HCT116 (cell line): ENCODE measurements at regions not wholly inside any gene's neighbourhood (a gene's known extent, or its start where the extent isn't known, plus 50 kb on each side); places are given as distances from the start of the nearest gene placed in this dataset.

Experiments
- ATAC-seq: fragments of 200-7000 bp; cut with Tn5 transposase; 2 replicates; pipeline ENCODE4 v1.9.1; 2020; ENCODE audit warnings: mild to moderate bottlenecking, moderate library complexity
- BruUV-seq: library from RNA; stranded (reverse); fragments of 400-500 nt; replicated peaks from 2 replicates; lab custom pipeline; 2021; lab: Mats Ljungman, UMichigan
- CTCF ChIA-PET: fragments of 300-600 bp; sonication (Branson Sonifier 250); formaldehyde crosslinking; loops from one replicate; lab custom pipeline; 2021; ENCODE audit warnings: antibody characterized with exemption; lab: Charles Lee
- POLR2A ChIA-PET: fragments of 300-600, 350-600 bp; sonication (Branson Sonifier 250); formaldehyde crosslinking; loops from one replicate; lab custom pipeline; 2021; ENCODE audit warnings: antibody characterized with exemption; lab: Charles Lee
- RAD21 ChIA-PET, 2 experiments: fragments of 300-600 bp; sonication (Branson Sonifier 250); formaldehyde crosslinking; loops; one replicate each; lab custom pipeline; 2023; ENCODE audit warnings: low total read pairs in 2 of 2; ENCODE audit not compliant: uncharacterized antibody in 2 of 2, unreplicated experiment in 2 of 2, low non-redundant PET in 1 of 2; lab: Charles Lee
- DNase-seq: peaks from one replicate; pipeline ENCODE4 v3.0.0-alpha.2; 2010; ENCODE audit warnings: low read depth, low spot score
- H2AFZ ChIP-seq: fragments of 200-600 bp; shearing (Covaris generic), sonication (generic); 2 replicates; pipeline ENCODE4 v1.6.1; 2017; ENCODE audit warnings: low read depth, mixed run types, mixed read lengths, antibody characterized with exemption, low read length; ENCODE audit not compliant: poor library complexity, severe bottlenecking
- H3K27ac ChIP-seq: 2 replicates; pipeline ENCODE4 v1.5.1; 2012; ENCODE audit warnings: low read depth, low read length
- H3K27me3 ChIP-seq: fragments of 200-600 bp; sonication (generic); 2 replicates; pipeline ENCODE4 v1.6.1; 2016; ENCODE audit warnings: mixed run types, low read length, mixed read lengths; ENCODE audit not compliant: insufficient read depth
- H3K36me3 ChIP-seq, 2 experiments: fragments of 200-500 bp in 1 of 2; fragments of 200-600 bp in 1 of 2; sonication (Bioruptor generic) in 1 of 2; sonication (generic) in 1 of 2; 2 replicates each; pipeline versions ENCODE4 v1.5.1 to v1.6.1; 2014 to 2016; ENCODE audit warnings: low read length in 2 of 2, inconsistent platforms in 1 of 2, mixed read lengths in 1 of 2, mixed run types in 1 of 2; ENCODE audit not compliant: insufficient read depth in 2 of 2, control insufficient read depth in 1 of 2
- H3K4me1 ChIP-seq, 2 experiments: fragments of 200-600 bp in 1 of 2; sonication (generic) in 1 of 2; 2 replicates each; pipeline versions ENCODE4 v1.5.1 to v1.6.1; 2012 to 2017; ENCODE audit warnings: low read length in 2 of 2, inconsistent platforms in 1 of 2, mild to moderate bottlenecking in 1 of 2, mixed read lengths in 1 of 2, mixed run types in 1 of 2, moderate library complexity in 1 of 2; ENCODE audit not compliant: insufficient read depth in 2 of 2, control insufficient read depth in 1 of 2
- H3K4me2 ChIP-seq: fragments of 200-600 bp; sonication (generic); 2 replicates; pipeline ENCODE4 v1.6.1; 2017; ENCODE audit warnings: mixed run types, low read length, mixed read lengths
- H3K4me3 ChIP-seq, 2 experiments: fragments of 200-600 bp in 1 of 2; sonication (generic) in 1 of 2; replicated peaks in 1 of 2; 2 replicates each; pipeline ENCODE4 v1.5.1; 2011 to 2016; ENCODE audit warnings: low read length in 2 of 2, control low read depth in 1 of 2, low read depth in 1 of 2, mild to moderate bottlenecking in 1 of 2, mixed read lengths in 1 of 2, mixed run types in 1 of 2
- H3K79me2 ChIP-seq: fragments of 200-600 bp; sonication (generic); 2 replicates; pipeline ENCODE4 v1.6.1; 2017; ENCODE audit warnings: mild to moderate bottlenecking, mixed run types, low read length, moderate library complexity, mixed read lengths; ENCODE audit not compliant: insufficient read depth
- H3K9ac ChIP-seq: fragments of 200-600 bp; sonication (generic); 2 replicates; pipeline ENCODE4 v1.6.1; 2016; ENCODE audit warnings: low read length, mixed read lengths
- H3K9me2 ChIP-seq: fragments of 200-600 bp; sonication (generic), shearing (Covaris generic); 2 replicates; pipeline ENCODE4 v1.6.1; 2017; ENCODE audit warnings: mixed run types, mild to moderate bottlenecking, moderate library complexity; ENCODE audit not compliant: insufficient read depth
- H3K9me3 ChIP-seq, 2 experiments: fragments of 200-500 bp in 1 of 2; fragments of 200-600 bp in 1 of 2; sonication (Bioruptor generic) in 1 of 2; sonication (generic) in 1 of 2; 2 replicates each; pipeline ENCODE4 v1.6.1; 2014 to 2017; ENCODE audit warnings: low read length in 2 of 2, mixed read lengths in 2 of 2, inconsistent platforms in 1 of 2, low read depth in 1 of 2, mild to moderate bottlenecking in 1 of 2, mixed run types in 1 of 2, moderate library complexity in 1 of 2; ENCODE audit not compliant: control insufficient read depth in 1 of 2, insufficient read depth in 1 of 2
- H4K20me1 ChIP-seq: fragments of 200-600 bp; sonication (generic), shearing (Covaris generic); 2 replicates; pipeline ENCODE4 v1.6.1; 2017; ENCODE audit warnings: mixed run types, mild to moderate bottlenecking, moderate library complexity; ENCODE audit not compliant: insufficient read depth
- CBX3 ChIP-seq: IDR thresholded peaks from 2 replicates; pipeline ENCODE4 v1.6.1; 2012; ENCODE audit warnings: low read depth
- ELF1 ChIP-seq: IDR thresholded peaks from 2 replicates; pipeline ENCODE4 v1.6.1; 2012; ENCODE audit warnings: low read depth, borderline replicate concordance
- EZH2 ChIP-seq: fragments of 200-600 bp; sonication (generic); IDR thresholded peaks from 2 replicates; pipeline ENCODE4 v1.6.1; 2017; ENCODE audit warnings: antibody characterized with exemption, mixed run types
- EZH2phosphoT487 ChIP-seq: fragments of 200-600 bp; IDR thresholded peaks from 2 replicates; pipeline ENCODE4 v1.6.1; 2018; ENCODE audit warnings: antibody characterized with exemption, borderline replicate concordance
- FOSL1 ChIP-seq: IDR thresholded peaks from 2 replicates; pipeline ENCODE4 v1.6.1; 2012; ENCODE audit warnings: low read depth
- JUND ChIP-seq: IDR thresholded peaks from 2 replicates; pipeline ENCODE4 v1.6.1; 2012
- POLR2A ChIP-seq: IDR thresholded peaks from 2 replicates; pipeline ENCODE4 v1.7.0; 2011; ENCODE audit warnings: borderline replicate concordance; ENCODE audit not compliant: insufficient read depth, insufficient read length; ENCODE audit errors: extremely low read depth
- SIN3A ChIP-seq: IDR thresholded peaks from 2 replicates; pipeline ENCODE4 v1.6.1; 2012; ENCODE audit warnings: low read depth
- SRF ChIP-seq: IDR thresholded peaks from 2 replicates; pipeline ENCODE4 v1.6.1; 2012; ENCODE audit warnings: low read depth
- TCF7L2 ChIP-seq: IDR thresholded peaks from 2 replicates; pipeline ENCODE4 v1.7.0; 2011; ENCODE audit warnings: borderline replicate concordance, inconsistent platforms; ENCODE audit not compliant: insufficient read depth, insufficient read length; ENCODE audit errors: extremely low read depth
- YY1 ChIP-seq: IDR thresholded peaks from 2 replicates; pipeline ENCODE4 v1.6.1; 2011; ENCODE audit warnings: low read length, low read depth, moderate library complexity, mild to moderate bottlenecking; ENCODE audit not compliant: insufficient replicate concordance; ENCODE audit errors: extremely low read depth
- ZFX ChIP-seq: fragments of 450-650 bp; IDR thresholded peaks from 2 replicates; pipeline ENCODE4 v1.6.1; 2017
- intact Hi-C: fragments of 100-400 bp; cut with micrococcal nuclease; formaldehyde crosslinking; loops from 2 replicates; pipeline ENCODE4 v1.10.0; 2022
- TF ChIP-seq, protein P1 (sequence below): IDR thresholded peaks from 2 replicates; pipeline ENCODE4 v1.6.1; 2012
- TF ChIP-seq, protein P2 (sequence below), 3 experiments: fragments of 200-600 bp in 1 of 3; sonication (generic) in 1 of 3; IDR thresholded peaks in 2 of 3; conservative IDR thresholded peaks in 1 of 3; 2 replicates each; pipeline ENCODE4 v1.5.1; 2012 to 2017; ENCODE audit warnings: low read depth in 2 of 3, low read length in 2 of 3, antibody characterized with exemption in 1 of 3, borderline replicate concordance in 1 of 3, control low read depth in 1 of 3, mild to moderate bottlenecking in 1 of 3, mixed read lengths in 1 of 3, mixed run types in 1 of 3, moderate library complexity in 1 of 3; ENCODE audit not compliant: insufficient read depth in 1 of 3
- TF ChIP-seq, protein P3 (sequence below): IDR thresholded peaks from 2 replicates; pipeline ENCODE4 v1.6.1; 2012; ENCODE audit warnings: low read depth
- TF ChIP-seq, protein P4 (sequence below): IDR thresholded peaks from 2 replicates; pipeline ENCODE4 v1.6.1; 2011; ENCODE audit warnings: mild to moderate bottlenecking, low read length, moderate library complexity; ENCODE audit not compliant: insufficient replicate concordance; ENCODE audit errors: extremely low read depth

DNA sequence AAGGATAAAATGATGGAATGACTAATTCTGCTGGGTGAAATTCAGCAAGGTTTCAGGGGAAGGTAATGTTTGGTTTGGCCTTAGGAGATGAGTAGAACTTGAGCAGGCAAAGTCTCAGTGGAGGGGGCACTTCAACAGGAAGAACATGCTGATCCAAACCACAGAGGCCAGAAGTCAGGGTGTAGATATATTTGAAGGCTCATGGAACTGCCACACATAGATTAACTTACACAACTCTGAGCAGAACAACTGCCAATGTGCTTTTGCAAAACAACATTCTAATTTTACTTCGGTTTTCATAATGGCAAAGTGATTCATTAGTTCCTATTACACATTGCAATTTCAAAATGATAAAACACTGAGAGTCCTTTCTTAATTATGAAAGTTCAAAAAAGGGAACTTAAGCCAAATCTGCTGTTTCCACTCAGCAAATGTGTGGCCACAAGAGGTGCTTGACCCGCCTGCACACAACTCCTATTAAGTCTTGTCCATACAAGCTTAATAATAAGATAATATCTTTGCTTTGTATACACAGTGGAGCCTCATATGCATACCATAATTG is 284.8 kb downstream of the MREG start (continued):
- no peak for TF ChIP-seq FOSL1
- no peak for TF ChIP-seq JUND
- TF ChIP-seq YY1: no peak
- no peak for TF ChIP-seq CBX3
- TF ChIP-seq SRF: no peak
- TF ChIP-seq, protein P1, sequence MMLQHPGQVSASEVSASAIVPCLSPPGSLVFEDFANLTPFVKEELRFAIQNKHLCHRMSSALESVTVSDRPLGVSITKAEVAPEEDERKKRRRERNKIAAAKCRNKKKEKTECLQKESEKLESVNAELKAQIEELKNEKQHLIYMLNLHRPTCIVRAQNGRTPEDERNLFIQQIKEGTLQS: no peak
- no peak for TF ChIP-seq EZH2
- TF ChIP-seq TCF7L2: no peak

DNA sequence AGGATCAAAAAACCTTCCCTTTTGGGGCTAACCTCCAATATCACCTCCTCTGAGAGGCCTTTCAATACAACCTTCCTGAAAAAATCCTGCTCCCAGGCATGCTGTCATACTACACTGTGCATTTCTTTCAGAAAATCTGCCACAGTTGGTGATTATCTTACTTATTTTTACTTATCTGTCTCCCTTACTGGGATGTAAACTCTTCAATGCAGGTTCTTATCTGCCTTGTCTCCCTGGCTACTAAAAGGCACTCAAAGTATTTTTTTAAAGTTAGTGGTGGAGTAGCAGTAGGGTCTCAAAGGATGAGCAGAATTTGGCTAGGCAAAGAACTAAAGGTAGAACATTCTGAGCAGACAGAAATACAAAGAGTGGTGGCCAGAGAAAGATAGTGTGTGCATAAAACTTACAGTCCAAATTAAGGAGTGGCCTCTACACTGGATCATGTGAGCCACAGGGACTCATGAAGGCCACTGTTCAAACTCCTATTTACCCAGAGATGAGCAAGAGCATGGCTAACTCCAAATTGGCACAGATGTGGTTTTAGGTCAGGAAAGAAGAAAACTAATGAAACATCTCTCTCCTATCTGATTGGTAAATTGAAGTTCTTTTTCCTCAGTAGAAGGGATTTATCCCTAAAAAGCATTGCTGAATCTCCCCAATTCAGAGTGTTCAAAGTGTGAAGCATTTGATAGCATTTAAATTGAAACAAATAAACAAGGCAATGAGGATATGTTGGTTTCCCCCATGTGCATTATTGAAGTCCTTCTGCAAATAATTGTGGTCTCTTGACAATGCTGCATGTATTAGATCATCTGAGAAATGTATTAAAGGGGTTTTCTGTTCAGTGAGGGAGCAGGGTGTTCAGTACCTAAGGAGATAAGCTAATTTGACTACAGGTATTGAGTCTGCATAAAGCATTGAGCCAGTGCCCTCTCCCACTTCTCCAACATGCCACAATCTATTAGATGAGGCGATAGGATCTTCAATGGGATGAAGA is 285.5 kb downstream of the MREG start:
- ATAC-seq (no peak), DNase-seq (no peak)
- Histone ChIP-seq H2AFZ (no peak overlapping the region), H3K9me2 (no peaks in the 10 kb centered on the region), H3K79me2 (no peaks in the 10 kb centered on the region), H3K4me3 (no peak overlapping the region), H3K27ac (no peak overlapping the region), H4K20me1 (no peaks in the 10 kb centered on the region), H3K36me3 (no peaks in the 10 kb centered on the region), H3K4me2 (no peak overlapping the region), H3K9me3 (no peaks in the 10 kb centered on the region), H3K4me1 (no peaks in the 10 kb centered on the region), H3K27me3 (no peaks in the 10 kb centered on the region), H3K9ac (no peak overlapping the region)
- ChIA-PET RAD21 (no interaction called here), CTCF (no interaction called here), POLR2A (no interaction called here)
- intact Hi-C loops: no loop called here
- BruUV-seq: no TSS peak
- TF ChIP-seq, protein P2, sequence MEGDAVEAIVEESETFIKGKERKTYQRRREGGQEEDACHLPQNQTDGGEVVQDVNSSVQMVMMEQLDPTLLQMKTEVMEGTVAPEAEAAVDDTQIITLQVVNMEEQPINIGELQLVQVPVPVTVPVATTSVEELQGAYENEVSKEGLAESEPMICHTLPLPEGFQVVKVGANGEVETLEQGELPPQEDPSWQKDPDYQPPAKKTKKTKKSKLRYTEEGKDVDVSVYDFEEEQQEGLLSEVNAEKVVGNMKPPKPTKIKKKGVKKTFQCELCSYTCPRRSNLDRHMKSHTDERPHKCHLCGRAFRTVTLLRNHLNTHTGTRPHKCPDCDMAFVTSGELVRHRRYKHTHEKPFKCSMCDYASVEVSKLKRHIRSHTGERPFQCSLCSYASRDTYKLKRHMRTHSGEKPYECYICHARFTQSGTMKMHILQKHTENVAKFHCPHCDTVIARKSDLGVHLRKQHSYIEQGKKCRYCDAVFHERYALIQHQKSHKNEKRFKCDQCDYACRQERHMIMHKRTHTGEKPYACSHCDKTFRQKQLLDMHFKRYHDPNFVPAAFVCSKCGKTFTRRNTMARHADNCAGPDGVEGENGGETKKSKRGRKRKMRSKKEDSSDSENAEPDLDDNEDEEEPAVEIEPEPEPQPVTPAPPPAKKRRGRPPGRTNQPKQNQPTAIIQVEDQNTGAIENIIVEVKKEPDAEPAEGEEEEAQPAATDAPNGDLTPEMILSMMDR (IDR thresholded peaks at IDR 0.05 in 2 of 3, conservative IDR thresholded peaks at IDR 0.05 in 1 of 3; ENCODE audit: borderline replicate concordance in 1 of 3, insufficient read depth in 1 of 3, low read depth in 2 of 3, low read length in 2 of 3): no peak
- TF ChIP-seq ZFX (no peak), ELF1 (no peak), SIN3A (no peak), EZH2phosphoT487 (no peak), FOSL1 (no peak), POLR2A (no peak)
- TF ChIP-seq, protein P3, sequence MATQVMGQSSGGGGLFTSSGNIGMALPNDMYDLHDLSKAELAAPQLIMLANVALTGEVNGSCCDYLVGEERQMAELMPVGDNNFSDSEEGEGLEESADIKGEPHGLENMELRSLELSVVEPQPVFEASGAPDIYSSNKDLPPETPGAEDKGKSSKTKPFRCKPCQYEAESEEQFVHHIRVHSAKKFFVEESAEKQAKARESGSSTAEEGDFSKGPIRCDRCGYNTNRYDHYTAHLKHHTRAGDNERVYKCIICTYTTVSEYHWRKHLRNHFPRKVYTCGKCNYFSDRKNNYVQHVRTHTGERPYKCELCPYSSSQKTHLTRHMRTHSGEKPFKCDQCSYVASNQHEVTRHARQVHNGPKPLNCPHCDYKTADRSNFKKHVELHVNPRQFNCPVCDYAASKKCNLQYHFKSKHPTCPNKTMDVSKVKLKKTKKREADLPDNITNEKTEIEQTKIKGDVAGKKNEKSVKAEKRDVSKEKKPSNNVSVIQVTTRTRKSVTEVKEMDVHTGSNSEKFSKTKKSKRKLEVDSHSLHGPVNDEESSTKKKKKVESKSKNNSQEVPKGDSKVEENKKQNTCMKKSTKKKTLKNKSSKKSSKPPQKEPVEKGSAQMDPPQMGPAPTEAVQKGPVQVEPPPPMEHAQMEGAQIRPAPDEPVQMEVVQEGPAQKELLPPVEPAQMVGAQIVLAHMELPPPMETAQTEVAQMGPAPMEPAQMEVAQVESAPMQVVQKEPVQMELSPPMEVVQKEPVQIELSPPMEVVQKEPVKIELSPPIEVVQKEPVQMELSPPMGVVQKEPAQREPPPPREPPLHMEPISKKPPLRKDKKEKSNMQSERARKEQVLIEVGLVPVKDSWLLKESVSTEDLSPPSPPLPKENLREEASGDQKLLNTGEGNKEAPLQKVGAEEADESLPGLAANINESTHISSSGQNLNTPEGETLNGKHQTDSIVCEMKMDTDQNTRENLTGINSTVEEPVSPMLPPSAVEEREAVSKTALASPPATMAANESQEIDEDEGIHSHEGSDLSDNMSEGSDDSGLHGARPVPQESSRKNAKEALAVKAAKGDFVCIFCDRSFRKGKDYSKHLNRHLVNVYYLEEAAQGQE: no peak
- TF ChIP-seq, protein P1: no peak
- TF ChIP-seq, protein P4, sequence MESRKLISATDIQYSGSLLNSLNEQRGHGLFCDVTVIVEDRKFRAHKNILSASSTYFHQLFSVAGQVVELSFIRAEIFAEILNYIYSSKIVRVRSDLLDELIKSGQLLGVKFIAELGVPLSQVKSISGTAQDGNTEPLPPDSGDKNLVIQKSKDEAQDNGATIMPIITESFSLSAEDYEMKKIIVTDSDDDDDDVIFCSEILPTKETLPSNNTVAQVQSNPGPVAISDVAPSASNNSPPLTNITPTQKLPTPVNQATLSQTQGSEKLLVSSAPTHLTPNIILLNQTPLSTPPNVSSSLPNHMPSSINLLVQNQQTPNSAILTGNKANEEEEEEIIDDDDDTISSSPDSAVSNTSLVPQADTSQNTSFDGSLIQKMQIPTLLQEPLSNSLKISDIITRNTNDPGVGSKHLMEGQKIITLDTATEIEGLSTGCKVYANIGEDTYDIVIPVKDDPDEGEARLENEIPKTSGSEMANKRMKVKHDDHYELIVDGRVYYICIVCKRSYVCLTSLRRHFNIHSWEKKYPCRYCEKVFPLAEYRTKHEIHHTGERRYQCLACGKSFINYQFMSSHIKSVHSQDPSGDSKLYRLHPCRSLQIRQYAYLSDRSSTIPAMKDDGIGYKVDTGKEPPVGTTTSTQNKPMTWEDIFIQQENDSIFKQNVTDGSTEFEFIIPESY: no peak
